CD4-positive, alpha-beta T cell treated with Interleukin-15 for 1 hour (primary cell): ENCODE measurements at regions not wholly inside any gene's neighbourhood (a gene's known extent, or its start where the extent isn't known, plus 50 kb on each side); places are given as distances from the start of the nearest gene placed in this dataset.

Experiments used
- DNase-seq: peaks from one replicate; pipeline ENCODE4 v3.0.0-alpha.2; 2020

- DNase-seq: no peak
Observed at GRCh38 chr5:1666812-1667588, 132.6 kb downstream of the MRPL36 start.

DNA sequence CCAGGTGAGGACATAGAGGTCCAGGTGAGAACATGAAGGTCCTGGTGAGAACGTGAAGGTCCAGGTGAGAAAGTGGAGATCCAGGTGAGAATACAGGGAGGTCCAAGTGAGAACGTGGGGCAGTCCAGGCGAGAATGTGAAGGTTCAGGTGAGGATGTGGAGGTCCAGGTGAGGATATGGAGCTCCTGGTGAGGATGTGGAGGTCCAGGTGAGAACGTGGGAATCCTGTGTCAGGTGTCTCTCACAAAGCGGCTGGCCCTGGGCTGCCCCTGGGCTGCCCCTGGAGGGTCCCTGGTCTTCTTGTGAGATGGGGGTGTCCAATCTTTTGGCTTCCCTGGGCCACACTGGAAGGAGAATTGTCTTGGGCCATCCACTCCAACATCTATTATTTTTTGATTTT is 133.4 kb downstream of the MRPL36 start:
- DNase-seq: no peak

DNA sequence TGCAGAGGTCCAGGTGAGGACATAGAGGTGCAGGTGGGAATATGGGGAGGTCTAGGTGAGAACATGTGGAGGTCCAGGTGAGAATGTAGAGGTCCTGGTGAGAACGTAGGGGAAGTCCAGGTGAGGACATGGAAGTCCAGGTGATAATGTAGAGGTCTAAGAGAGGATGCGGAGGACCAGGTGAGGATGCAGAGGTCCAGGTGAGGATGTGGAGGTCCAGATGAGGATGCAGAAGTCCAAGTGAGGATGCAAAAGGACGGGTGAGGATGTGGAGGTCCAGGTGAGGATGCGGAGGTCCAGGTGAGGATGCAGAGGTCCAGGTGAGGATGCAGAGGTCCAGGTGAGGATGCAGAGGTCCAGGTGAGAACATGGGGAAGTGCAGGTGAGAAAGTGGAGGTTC is 133.8 kb downstream of the MRPL36 start:
- DNase-seq: no peak

DNA sequence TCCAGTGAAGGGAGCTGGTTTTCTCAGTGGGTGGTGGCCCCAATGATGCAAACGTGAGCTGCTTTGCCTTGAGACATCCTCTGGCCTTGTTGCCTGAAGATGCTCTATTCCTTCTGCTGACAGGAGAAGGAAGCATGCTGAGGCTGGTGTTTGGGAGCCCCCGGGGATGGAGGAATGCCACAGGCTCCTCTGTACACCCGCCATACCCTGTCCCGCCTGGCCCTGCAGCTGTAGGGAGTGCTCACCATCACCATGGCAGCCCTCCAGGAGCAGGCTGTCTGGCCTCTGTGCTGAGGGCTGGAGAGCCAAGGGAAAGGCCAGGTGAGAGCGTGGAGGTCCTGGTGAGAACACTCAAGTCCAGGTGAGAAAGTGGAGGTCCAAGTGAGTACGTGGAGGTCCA is 134.4 kb downstream of the MRPL36 start:
- DNase-seq: no peak

GRCh38 chr5:1663186-1663585 is 136.5 kb downstream of the MRPL36 start:
- DNase-seq: no peak

DNA sequence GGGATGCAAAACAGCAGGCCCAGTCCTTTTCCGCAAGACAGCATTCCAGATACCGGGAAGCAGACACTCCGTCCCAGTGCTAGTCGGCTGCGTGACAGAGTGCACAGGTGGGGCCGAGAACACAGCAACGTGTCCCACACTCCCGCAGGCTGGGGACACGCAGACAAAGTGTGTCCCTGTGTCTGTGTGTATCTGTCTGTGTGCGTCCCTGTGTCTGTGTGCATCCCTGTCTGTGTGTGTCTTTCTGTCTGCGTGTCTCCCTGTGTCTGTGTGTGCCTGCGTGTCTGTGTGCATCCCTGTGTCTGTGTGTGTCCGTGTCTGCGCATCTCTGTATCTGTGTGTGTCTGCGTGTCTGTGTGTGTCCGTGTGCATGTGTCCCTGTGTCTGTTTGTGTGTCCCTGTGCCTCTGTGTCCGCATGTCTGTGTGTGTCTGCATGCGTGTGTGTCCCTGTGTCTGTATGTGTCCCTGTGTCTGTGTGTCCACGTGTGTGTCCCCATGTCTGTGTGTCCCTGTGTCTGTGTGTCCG is 137.0 kb downstream of the MRPL36 start:
- no peak for DNase-seq

- no peak for DNase-seq
Observed at GRCh38 chr5:1661831-1662558, 137.6 kb downstream of the MRPL36 start.

- DNase-seq: no peak
Observed at GRCh38 chr5:1661311-1661710, 137.6 kb upstream of the LPCAT1 start.

DNA sequence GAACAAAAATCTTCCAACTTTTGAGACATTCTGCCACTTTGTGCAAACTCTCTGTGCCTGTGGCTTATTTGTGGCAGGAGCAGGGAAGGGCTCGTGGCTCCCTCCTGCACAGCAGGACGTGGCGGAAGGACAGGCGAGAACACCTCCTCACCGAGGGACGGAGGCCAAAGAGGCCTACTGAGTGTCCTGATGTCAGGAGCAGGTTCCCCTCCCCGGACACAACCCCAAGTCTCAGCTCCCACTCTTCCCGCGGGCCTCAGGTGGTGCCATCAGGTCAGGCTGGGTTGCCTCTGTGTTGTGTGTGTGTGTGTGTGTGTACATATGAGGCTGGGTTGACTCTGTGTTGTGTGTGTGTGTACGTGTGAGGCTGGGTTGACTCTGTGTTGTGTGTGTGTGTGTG is 136.8 kb upstream of the LPCAT1 start:
- DNase-seq: no peak

DNA sequence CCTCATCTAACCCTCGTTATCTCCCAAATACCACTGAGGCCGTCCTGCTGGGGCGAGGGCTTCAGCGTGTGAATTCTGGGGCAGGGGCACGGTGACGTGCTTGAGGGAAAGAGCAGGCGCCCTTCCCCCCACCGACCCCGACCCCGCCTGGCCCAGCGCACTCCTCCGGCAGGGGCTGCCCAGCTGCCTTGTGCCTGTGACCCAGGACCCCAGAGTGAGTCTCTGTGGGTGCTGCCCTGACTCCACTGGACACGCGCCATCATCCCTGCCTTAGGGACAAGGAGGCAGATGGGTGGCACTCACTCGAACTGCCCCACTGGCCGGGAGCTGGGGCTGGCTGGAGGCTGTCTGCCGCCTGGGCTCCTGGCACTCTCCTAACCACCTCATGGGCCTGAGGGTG is 136.2 kb upstream of the LPCAT1 start:
- DNase-seq: no peak

DNA sequence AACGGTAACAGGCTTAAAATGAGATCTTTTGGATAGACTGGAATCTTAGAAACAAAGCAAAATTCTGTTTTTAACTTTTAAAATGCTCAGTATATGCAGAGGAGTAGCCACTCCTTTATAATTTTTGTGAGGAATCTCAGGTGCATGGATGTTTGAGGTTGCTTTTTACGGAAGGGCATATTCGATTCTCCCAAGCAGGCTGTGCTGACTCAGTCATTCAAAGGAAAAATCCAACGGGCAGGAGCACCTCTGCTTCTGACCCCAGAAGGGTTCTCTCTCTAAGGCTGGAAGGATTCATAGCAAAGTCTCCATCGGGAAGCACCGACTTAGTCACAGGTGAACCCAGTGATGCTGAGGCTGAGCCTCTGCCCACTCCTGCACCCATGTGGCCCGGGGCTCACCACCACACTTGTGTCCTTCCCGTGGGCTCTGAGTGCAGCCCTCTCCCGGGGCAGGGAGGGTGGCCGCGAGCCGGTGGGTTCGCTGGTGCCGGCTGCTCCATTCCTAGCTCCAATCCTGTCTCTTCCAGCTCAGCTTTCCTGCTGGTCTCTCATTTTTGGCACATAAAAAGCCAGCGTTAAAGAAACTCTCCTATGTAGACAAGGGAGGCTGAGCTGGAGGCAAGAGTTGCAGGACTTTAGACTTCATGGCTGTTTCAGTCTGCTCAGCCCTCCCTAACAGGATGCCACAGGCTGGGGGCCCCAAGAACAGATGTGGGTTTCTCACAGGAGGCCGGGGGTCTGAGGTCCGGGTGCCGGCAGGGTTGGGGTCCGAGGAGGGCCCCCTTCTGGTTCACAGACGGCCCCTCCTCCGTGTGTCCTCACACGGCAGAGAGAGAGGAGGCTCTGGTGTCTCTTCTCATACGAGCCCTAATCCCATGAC is 135.6 kb upstream of the LPCAT1 start:
- DNase-seq: no peak

- DNase-seq: no peak
Observed at GRCh38 chr5:1658665-1659064, 134.9 kb upstream of the LPCAT1 start.

DNA sequence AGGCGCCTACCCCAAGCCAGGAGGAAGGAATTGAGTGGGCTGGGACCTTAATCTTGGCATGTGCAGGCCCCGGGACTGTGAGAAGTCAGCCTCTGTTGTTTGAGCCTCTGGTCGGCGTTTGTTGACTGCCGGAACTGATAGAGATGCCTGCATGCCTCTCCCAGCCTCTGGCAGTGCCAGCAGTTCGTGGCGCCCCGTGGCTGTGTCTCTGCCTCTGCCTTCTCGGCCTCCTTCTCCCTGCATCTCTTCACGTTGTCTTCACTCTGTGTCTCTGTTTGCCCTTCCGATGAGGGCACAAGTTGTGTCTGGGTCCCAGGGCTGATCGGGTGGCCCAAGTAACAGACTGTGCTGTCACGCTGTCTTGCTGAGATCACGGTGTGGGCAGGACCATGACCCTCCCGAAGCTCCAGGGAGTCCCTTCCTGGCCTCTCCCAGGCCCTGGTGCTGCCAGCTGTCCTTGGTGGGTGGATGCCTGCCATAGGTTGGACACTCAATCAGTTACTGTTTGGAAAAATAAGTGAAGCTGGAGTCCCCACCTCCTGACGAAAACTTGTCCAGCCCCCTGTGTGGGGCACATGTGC is 133.5 kb upstream of the LPCAT1 start:
- DNase-seq: no peak

DNA sequence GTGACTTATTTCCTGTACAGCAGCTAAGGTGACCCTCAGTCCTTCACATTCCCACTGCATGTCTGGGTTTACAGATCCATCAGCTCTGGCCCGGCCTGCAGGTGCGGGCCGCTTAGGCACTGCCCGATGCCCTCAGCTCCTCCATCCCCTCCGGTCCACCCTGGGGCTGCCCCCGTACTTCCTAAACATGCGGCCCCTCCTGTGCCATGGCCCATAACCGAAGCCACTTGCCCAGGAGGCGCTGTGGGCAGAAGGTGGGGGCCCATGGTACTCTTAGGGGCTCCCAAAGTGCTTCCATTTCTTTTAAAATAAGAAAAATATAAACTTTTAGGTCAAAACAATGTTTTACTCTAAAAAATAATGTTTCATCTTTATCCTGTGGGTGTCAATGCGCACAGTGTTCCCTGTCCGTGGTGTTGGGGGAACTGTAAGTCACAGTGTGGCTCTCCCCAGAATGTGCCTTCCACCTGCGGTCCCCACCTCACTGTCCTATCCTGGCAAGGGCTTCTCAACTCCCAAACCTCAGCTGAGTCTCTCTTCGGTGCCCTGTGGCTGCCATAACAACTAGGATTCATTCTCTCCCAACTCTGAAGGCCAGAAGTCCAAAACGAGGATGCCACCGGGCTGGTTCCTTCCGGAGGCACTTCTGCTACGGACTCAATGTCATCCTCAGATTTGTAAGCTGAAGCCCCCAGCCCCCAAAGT is 132.7 kb upstream of the LPCAT1 start:
- DNase-seq: no peak

GRCh38 chr5:1655496-1656270 is 131.9 kb upstream of the LPCAT1 start:
- DNase-seq: no peak

GRCh38 chr5:1654786-1655495 is 131.2 kb upstream of the LPCAT1 start:
- no peak for DNase-seq

- DNase-seq: peak; percentile 26
Observed at GRCh38 chr5:1653698-1654651, 130.2 kb upstream of the LPCAT1 start.

DNA sequence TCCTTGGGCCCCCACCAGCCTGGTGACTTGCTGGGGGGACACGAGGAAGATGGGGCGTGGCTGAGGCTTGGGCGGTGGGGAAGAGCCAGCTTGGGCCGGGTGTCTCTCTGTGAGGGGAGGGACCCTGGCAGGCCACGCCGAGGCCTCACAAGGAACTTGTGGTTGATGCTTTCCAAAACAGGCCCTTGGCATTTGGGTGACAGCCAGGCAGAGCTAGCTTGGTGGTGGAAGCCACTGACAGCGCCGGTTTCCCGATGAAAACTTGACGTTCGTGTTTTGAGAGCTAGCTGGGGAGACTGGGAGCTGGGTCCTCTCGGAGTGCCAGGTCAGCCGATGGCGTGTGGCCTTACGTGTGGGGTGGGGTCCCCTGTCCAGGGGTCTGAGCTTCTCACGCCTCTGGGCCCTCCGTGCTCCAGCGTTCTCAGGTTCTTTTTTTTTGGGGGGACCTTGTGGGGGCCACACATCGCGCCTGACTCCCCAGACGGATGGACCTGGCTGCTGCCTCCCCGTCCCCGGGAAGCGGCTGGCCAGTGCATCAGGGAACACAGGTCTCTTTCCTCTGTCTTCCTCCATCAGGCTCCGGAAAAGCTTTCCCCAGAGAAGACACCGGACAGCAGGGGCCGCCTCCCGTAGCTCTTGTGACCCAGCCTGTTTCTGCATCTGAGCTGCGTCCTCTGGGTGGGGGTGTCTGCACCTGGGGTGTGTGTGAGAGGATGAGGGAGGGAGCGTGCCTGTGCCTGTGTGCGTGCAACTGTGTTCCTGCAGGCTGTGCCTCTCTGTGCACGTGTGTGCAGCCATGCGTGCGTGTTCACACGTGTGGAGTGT is 129.3 kb upstream of the LPCAT1 start:
- DNase-seq: peak; percentile 26
